Activated CD8-positive, alpha-beta T cell treated with anti-CD3 and anti-CD28 coated beads for 36 hours (primary cell): ENCODE measurements at regions not wholly inside any gene's neighbourhood (a gene's known extent, or its start where the extent isn't known, plus 50 kb on each side); places are given as distances from the start of the nearest gene placed in this dataset.

ENCODE experiments used
- ATAC-seq: fragments of 200-7000 bp; cut with Tn5 transposase; one replicate; pipeline ENCODE4 v1.10.0; 2021; ENCODE audit warnings: mild to moderate bottlenecking, moderate library complexity
- CTCF ChIA-PET: fragments of 350-600 bp; sonication (Branson Sonifier 250); formaldehyde crosslinking; loops from one replicate; lab custom pipeline; 2021; ENCODE audit warnings: antibody characterized with exemption; lab: Charles Lee
- POLR2A ChIA-PET: fragments of 350-600 bp; sonication (Branson Sonifier 250); formaldehyde crosslinking; loops from one replicate; lab custom pipeline; 2021; ENCODE audit warnings: antibody characterized with exemption; lab: Charles Lee
- DNase-seq: peaks from one replicate; pipeline ENCODE4 v3.0.0-alpha.2; 2020
- H3K27ac Mint-ChIP-seq: one replicate; pipeline ENCODE4 v1.8.0; 2021; ENCODE audit warnings: mild to moderate bottlenecking, mixed read lengths
- H3K27me3 Mint-ChIP-seq: one replicate; pipeline ENCODE4 v1.8.0; 2021; ENCODE audit warnings: mixed read lengths
- H3K36me3 Mint-ChIP-seq: one replicate; pipeline ENCODE4 v1.8.0; 2021; ENCODE audit warnings: low read depth, mixed read lengths
- H3K4me1 Mint-ChIP-seq: one replicate; pipeline ENCODE4 v1.8.0; 2021; ENCODE audit warnings: low read depth, mixed read lengths
- H3K4me3 Mint-ChIP-seq: one replicate; pipeline ENCODE4 v1.8.0; 2021; ENCODE audit warnings: mild to moderate bottlenecking, moderate library complexity, mixed read lengths
- H3K9me3 Mint-ChIP-seq: one replicate; pipeline ENCODE4 v1.8.0; 2021; ENCODE audit warnings: mixed read lengths
- intact Hi-C: fragments of 100-400 bp; cut with micrococcal nuclease; formaldehyde crosslinking; loops from one replicate; pipeline ENCODE4 v1.10.0; 2022
- TF ChIP-seq, protein P1 (sequence below): fragments of 200-600 bp; IDR thresholded peaks from one replicate; pipeline ENCODE4 v1.8.0; 2022; ENCODE audit warnings: antibody characterized with exemption, mild to moderate bottlenecking

DNA sequence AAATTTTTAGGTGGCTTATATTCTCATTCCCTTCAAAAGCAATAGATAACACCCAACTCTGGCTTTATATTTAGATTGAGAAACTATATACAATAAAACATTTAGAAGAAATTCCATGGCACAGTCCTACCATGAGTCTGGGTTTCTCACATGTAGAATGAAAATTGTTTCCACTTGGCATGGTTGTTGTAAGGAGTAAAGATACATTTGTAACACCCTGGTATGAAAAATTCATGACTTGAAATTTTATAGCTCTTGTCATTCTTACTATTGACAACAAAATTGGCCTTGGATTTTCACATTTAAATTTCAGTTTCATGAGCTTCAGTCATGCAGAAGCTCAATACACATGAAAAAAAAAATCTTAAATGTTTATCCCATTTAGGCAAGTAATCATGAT, 92.5 kb upstream of the CBLN2 start:
- Mint-ChIP-seq H3K36me3 (no peaks in the 10 kb centered on the region), H3K4me3 (no peak overlapping the region), H3K9me3 (no peaks in the 10 kb centered on the region), H3K27ac (no peak overlapping the region), H3K27me3 (no peaks in the 10 kb centered on the region), H3K4me1 (no peaks in the 10 kb centered on the region)
- TF ChIP-seq, protein P1, sequence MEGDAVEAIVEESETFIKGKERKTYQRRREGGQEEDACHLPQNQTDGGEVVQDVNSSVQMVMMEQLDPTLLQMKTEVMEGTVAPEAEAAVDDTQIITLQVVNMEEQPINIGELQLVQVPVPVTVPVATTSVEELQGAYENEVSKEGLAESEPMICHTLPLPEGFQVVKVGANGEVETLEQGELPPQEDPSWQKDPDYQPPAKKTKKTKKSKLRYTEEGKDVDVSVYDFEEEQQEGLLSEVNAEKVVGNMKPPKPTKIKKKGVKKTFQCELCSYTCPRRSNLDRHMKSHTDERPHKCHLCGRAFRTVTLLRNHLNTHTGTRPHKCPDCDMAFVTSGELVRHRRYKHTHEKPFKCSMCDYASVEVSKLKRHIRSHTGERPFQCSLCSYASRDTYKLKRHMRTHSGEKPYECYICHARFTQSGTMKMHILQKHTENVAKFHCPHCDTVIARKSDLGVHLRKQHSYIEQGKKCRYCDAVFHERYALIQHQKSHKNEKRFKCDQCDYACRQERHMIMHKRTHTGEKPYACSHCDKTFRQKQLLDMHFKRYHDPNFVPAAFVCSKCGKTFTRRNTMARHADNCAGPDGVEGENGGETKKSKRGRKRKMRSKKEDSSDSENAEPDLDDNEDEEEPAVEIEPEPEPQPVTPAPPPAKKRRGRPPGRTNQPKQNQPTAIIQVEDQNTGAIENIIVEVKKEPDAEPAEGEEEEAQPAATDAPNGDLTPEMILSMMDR = no peak
- POLR2A ChIA-PET = no interaction called here
- no peak for ATAC-seq
- CTCF ChIA-PET = no interaction called here
- DNase-seq = no peak
- intact Hi-C loops = no loop called here

DNA sequence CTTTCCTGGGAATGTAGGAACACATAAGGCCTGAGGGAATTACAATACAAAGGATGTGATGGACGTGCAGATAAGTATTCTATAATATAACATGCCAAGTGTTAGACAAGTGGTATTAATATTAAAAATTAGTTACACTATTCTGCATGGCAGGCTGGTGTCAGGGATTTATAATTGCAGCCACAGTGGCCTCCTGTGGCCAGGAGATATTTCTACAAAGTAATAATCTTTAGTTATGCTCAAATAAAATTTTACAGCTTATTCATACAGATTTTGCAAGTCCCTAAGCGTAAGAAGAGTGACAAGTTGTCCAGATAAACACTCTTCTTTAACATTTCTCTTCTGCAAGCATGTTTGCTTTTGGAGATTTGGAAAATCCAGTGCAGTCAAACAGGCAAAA, 90.4 kb upstream of the CBLN2 start:
- H3K27me3 Mint-ChIP-seq = no peaks in the 10 kb centered on the region
- TF ChIP-seq, protein P1 = no peak
- ChIA-PET CTCF (no interaction called here), POLR2A (no interaction called here)
- intact Hi-C loops = no loop called here
- no peak overlapping the region for H3K27ac Mint-ChIP-seq
- no peaks in the 10 kb centered on the region for H3K36me3 Mint-ChIP-seq
- no peak overlapping the region for H3K4me3 Mint-ChIP-seq
- ATAC-seq (no peak), DNase-seq (no peak)
- H3K4me1 Mint-ChIP-seq = no peaks in the 10 kb centered on the region
- no peaks in the 10 kb centered on the region for H3K9me3 Mint-ChIP-seq

DNA sequence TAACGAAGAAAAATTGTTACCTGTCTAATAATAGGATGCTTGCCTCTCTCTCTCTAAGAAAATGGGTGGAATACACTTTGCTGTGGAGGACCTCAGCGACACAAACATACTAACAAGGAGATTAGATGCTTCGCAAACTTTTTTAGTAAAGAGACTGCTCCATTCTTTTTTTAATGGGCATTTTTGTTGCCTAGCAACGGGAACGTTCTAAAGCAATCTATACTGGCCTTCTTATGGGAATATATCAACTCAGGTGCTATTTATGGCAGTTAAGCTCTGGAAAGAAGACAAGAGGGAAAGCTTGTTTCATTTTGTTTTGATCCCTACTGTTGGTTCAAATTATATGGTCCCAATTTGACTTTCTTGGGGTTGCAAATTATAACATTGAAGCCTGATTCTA, 86.8 kb upstream of the CBLN2 start:
- intact Hi-C loops = no loop called here
- H3K4me3 Mint-ChIP-seq = no peak overlapping the region
- H3K36me3 Mint-ChIP-seq = no peaks in the 10 kb centered on the region
- POLR2A ChIA-PET = no interaction called here
- TF ChIP-seq, protein P1 = no peak
- no peaks in the 10 kb centered on the region for H3K4me1 Mint-ChIP-seq
- ATAC-seq (no peak), DNase-seq (no peak)
- CTCF ChIA-PET = no interaction called here
- H3K27ac Mint-ChIP-seq = no peak overlapping the region
- H3K27me3 Mint-ChIP-seq = no peaks in the 10 kb centered on the region
- H3K9me3 Mint-ChIP-seq = peaks cover 2% of the 10 kb centered on the region

DNA sequence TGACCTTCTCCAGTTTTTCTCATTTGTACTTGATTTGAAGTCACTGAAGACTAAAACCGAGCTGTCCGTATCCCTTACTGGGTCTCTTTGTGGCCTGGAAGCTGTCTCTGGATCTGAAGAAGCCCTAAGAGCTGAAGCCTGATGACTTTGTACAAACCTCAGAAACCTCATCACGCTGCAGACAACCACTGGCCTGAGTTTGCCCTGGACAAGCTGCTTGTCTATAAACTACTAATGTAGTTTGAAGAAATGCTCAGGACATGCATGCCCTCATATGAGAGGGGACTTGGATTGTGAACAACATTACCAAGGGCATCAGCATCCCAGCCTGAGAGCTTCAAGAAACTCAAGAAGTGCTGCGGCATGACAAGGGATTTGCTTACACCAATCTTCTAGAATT, 79.3 kb upstream of the CBLN2 start:
- TF ChIP-seq, protein P1 = no peak
- no peak overlapping the region for H3K4me3 Mint-ChIP-seq
- no peaks in the 10 kb centered on the region for H3K27me3 Mint-ChIP-seq

DNA sequence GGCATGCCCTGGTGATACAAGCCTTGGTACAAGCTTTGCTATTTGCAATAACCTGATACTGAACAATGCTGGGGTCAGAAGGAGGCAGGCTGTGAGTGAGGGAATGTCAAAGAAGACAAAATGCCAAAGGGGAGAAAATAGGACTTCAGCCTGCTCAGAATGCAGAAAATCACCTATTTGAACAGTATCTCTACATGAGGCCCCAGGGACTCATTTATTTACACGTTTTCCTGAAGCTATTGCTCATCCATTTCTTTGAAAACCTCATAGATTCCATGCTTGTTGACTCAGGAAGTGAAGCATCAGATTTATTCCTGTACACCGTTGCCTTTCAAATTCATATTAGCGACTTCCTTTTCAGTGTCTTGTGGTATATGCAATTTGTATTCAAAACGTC, 69.4 kb upstream of the CBLN2 start:
- Mint-ChIP-seq H3K27ac (no peak overlapping the region), H3K9me3 (peaks cover 2% of the 10 kb centered on the region), H3K36me3 (no peaks in the 10 kb centered on the region), H3K27me3 (no peaks in the 10 kb centered on the region), H3K4me3 (no peak overlapping the region), H3K4me1 (no peaks in the 10 kb centered on the region)
- TF ChIP-seq, protein P1 = no peak
- CTCF ChIA-PET = no interaction called here
- no peak for ATAC-seq
- no peak for DNase-seq
- intact Hi-C loops = no loop called here
- POLR2A ChIA-PET = no interaction called here

More for the DNA sequence above, 79.3 kb upstream of the CBLN2 start:
- H3K36me3 Mint-ChIP-seq = no peaks in the 10 kb centered on the region
- DNase-seq (no peak), ATAC-seq (no peak)
- CTCF ChIA-PET = no interaction called here
- H3K4me1 Mint-ChIP-seq = no peaks in the 10 kb centered on the region
- H3K9me3 Mint-ChIP-seq = peaks cover 2% of the 10 kb centered on the region
- H3K27ac Mint-ChIP-seq = no peak overlapping the region
- POLR2A ChIA-PET = no interaction called here
- intact Hi-C loops = no loop called here
